ENCODE measurements at regions not wholly inside any gene's neighbourhood (a gene's known extent, or its start where the extent isn't known, plus 50 kb on each side); places are given as distances from the start of the nearest gene placed in this dataset.

GRCh38 chr15:97014001-97014400 is 683.5 kb downstream of the NR2F2 start (continued):
- no peak for TF ChIP-seq ZMAT4 (CRISPR knock-in tag; IDR thresholded peaks at IDR 0.05)
- no peak for TF ChIP-seq ATF6 (CRISPR knock-in tag; IDR thresholded peaks at IDR 0.05)
- no peak for TF ChIP-seq ZBTB21 (CRISPR knock-in tag; IDR thresholded peaks at IDR 0.05; ENCODE audit: borderline replicate concordance)
- TF ChIP-seq MXD4 (CRISPR knock-in tag; IDR thresholded peaks at IDR 0.05; ENCODE audit: borderline replicate concordance) = no peak
- TF ChIP-seq ZNF671 (CRISPR knock-in tag; IDR thresholded peaks at IDR 0.05) = no peak
- TF ChIP-seq ZBTB43 (CRISPR knock-in tag; IDR thresholded peaks at IDR 0.05) = no peak
- no peak for TF ChIP-seq ESRRA (CRISPR knock-in tag; IDR thresholded peaks at IDR 0.05; ENCODE audit: borderline replicate concordance)
- TF ChIP-seq HMGA2 (CRISPR knock-in tag; IDR thresholded peaks at IDR 0.05) = no peak
- no peak for TF ChIP-seq FOXK1 (CRISPR knock-in tag; IDR thresholded peaks at IDR 0.05)

- ATAC-seq (no peak), DNase-seq (ENCODE audit: low spot score) (no peak)
- Mint-ChIP-seq H3K4me1 (peaks cover 4% of the 10 kb centered on the region), H3K27me3 (ENCODE audit: low read depth) (no peaks in the 10 kb centered on the region), H3K36me3 (no peaks in the 10 kb centered on the region), H3K9me3 (peaks cover 9% of the 10 kb centered on the region), H3K4me3 (no peak overlapping the region), H3K27ac (no peak overlapping the region)
- TF ChIP-seq ZNF425 (CRISPR knock-in tag; conservative IDR thresholded peaks at IDR 0.05) (no peak), ZNF416 (CRISPR knock-in tag; IDR thresholded peaks at IDR 0.05) (no peak), ZBTB21 (CRISPR knock-in tag; IDR thresholded peaks at IDR 0.05; ENCODE audit: borderline replicate concordance) (no peak), NR3C1 (CRISPR knock-in tag; conservative IDR thresholded peaks at IDR 0.05; ENCODE audit: low read depth) (no peak), E2F5 (CRISPR knock-in tag; IDR thresholded peaks at IDR 0.05) (no peak), FOXK1 (CRISPR knock-in tag; IDR thresholded peaks at IDR 0.05) (no peak)
- ChIA-PET CTCF (no interaction called here), POLR2A (no interaction called here)
Measured at GRCh38 chr15:97023488-97023844, 693.0 kb downstream of the NR2F2 start.

- ATAC-seq (no peak), DNase-seq (ENCODE audit: low spot score) (no peak)
- H3K9me3 Mint-ChIP-seq = peaks cover 21% of the 10 kb centered on the region
- no peak overlapping the region for H3K4me3 Mint-ChIP-seq
- H3K27ac Mint-ChIP-seq = no peak overlapping the region
- peaks cover 2% of the 10 kb centered on the region; the same call in 1 of the 2 replicates for H3K36me3 Mint-ChIP-seq
- H3K27me3 Mint-ChIP-seq (ENCODE audit: low read depth) = no peaks in the 10 kb centered on the region
- ChIA-PET CTCF (no interaction called here), POLR2A (no interaction called here)
- H3K4me1 Mint-ChIP-seq = no peaks in the 10 kb centered on the region
- TF ChIP-seq IRF1 (CRISPR knock-in tag; IDR thresholded peaks at IDR 0.05) (no peak), USF1 (CRISPR knock-in tag; IDR thresholded peaks at IDR 0.05) (no peak), PRDM15 (CRISPR knock-in tag; IDR thresholded peaks at IDR 0.05) (no peak), GABPB1 (CRISPR knock-in tag; IDR thresholded peaks at IDR 0.05) (no peak), ZNF232 (CRISPR knock-in tag; IDR thresholded peaks at IDR 0.05) (no peak), FOXP4 (CRISPR knock-in tag; IDR thresholded peaks at IDR 0.05) (no peak), TCF7 (CRISPR knock-in tag; IDR thresholded peaks at IDR 0.05; ENCODE audit: low read depth) (no peak)
Measured at GRCh38 chr15:97026781-97027180, 696.3 kb downstream of the NR2F2 start.

Data from WTC11 (cell line).